Upper lobe of left lung (tissue), 4 donors: ENCODE measurements at regions not wholly inside any gene's neighbourhood (a gene's known extent, or its start where the extent isn't known, plus 50 kb on each side); places are given as distances from the start of the nearest gene placed in this dataset.

Experiments used
- CTCF ChIP-seq, 6 experiments: fragments of 450-650 bp in 4 of 6; fragments of 200-600 bp in 2 of 6; sonication (generic) in 2 of 6; IDR thresholded peaks; one replicate each; pipeline ENCODE4 v1.5.1; 2016 to 2019; ENCODE audit warnings: antibody characterized with exemption in 6 of 6
- POLR2AphosphoS5 ChIP-seq, 2 donors: sonication (generic); formaldehyde crosslinking; IDR thresholded peaks; one replicate each; pipeline ENCODE4 v1.5.1; 2017; ENCODE audit warnings: antibody characterized with exemption in 2 of 2

- TF ChIP-seq POLR2AphosphoS5 (IDR thresholded peaks at IDR 0.05) (no peak), CTCF (IDR thresholded peaks at IDR 0.05) (no peak)
Measured at GRCh38 chr3:104281713-104282112, 1085.0 kb upstream of the ALCAM start.
